Testis (tissue), 2 donors: ENCODE measurements at regions not wholly inside any gene's neighbourhood (a gene's known extent, or its start where the extent isn't known, plus 50 kb on each side); places are given as distances from the start of the nearest gene placed in this dataset.

Source experiments
- POLR2A ChIP-seq: fragments of 450-650 bp; IDR thresholded peaks from one replicate; pipeline ENCODE4 v1.6.1; 2017; ENCODE audit warnings: antibody characterized with exemption, mild to moderate bottlenecking, moderate library complexity
- TF ChIP-seq, protein P1 (sequence below), 3 experiments: fragments of 450-650 bp in 2 of 3; fragments of 200-600 bp in 1 of 3; sonication (generic) in 1 of 3; IDR thresholded peaks; one replicate each; pipeline ENCODE4 v1.5.1; 2016 to 2019; ENCODE audit warnings: antibody characterized with exemption in 3 of 3, mild to moderate bottlenecking in 2 of 3, moderate library complexity in 1 of 3

GRCh38 chr5:89268460-89268859 is 385.5 kb upstream of the MEF2C start:
- no peak for TF ChIP-seq POLR2A
- TF ChIP-seq, protein P1, sequence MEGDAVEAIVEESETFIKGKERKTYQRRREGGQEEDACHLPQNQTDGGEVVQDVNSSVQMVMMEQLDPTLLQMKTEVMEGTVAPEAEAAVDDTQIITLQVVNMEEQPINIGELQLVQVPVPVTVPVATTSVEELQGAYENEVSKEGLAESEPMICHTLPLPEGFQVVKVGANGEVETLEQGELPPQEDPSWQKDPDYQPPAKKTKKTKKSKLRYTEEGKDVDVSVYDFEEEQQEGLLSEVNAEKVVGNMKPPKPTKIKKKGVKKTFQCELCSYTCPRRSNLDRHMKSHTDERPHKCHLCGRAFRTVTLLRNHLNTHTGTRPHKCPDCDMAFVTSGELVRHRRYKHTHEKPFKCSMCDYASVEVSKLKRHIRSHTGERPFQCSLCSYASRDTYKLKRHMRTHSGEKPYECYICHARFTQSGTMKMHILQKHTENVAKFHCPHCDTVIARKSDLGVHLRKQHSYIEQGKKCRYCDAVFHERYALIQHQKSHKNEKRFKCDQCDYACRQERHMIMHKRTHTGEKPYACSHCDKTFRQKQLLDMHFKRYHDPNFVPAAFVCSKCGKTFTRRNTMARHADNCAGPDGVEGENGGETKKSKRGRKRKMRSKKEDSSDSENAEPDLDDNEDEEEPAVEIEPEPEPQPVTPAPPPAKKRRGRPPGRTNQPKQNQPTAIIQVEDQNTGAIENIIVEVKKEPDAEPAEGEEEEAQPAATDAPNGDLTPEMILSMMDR (IDR thresholded peaks at IDR 0.05), result no peak
